Astrocyte of the spinal cord (primary cell): ENCODE measurements at regions not wholly inside any gene's neighbourhood (a gene's known extent, or its start where the extent isn't known, plus 50 kb on each side); places are given as distances from the start of the nearest gene placed in this dataset.

Experiments
- DNase-seq: peaks from one replicate; pipeline ENCODE4 v3.0.0; 2011; ENCODE audit warnings: low read depth, low spot score
- H3K4me3 ChIP-seq: 2 replicates; pipeline ENCODE4 v1.5.1; 2011; ENCODE audit warnings: low read depth, mild to moderate bottlenecking, low read length, moderate library complexity
- in situ Hi-C: cut with HindIII; loops from 2 replicates; pipeline ENCODE4 v1.10.0; 2017; ENCODE audit warnings: low sequenced_read_pairs
- TF ChIP-seq, protein P1 (sequence below): IDR thresholded peaks from 2 replicates; pipeline ENCODE4 v1.5.1; 2012; ENCODE audit warnings: low read depth, mild to moderate bottlenecking, low read length, inconsistent platforms

DNA sequence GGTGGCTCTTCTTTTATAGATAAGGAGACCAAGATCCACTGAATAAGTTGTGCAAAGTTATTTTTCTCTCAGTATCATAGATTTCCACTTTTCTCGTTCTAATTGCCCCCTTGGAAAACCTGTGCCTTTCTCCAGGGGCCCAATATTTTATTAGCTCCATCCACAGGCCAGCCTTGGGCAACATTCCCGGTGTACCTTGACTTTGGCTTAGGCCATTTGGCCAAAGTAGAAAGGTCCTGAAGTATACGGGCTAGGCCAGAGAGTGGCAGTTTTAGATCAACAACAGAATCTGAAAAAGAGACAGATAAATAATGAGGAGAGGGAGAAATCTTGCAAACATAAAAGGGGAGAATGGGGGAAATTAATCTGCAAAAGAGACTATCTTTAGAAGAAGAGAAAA lies 91.7 kb upstream of the CHMP2B start:
- in situ Hi-C loops = no loop called here
- TF ChIP-seq, protein P1, sequence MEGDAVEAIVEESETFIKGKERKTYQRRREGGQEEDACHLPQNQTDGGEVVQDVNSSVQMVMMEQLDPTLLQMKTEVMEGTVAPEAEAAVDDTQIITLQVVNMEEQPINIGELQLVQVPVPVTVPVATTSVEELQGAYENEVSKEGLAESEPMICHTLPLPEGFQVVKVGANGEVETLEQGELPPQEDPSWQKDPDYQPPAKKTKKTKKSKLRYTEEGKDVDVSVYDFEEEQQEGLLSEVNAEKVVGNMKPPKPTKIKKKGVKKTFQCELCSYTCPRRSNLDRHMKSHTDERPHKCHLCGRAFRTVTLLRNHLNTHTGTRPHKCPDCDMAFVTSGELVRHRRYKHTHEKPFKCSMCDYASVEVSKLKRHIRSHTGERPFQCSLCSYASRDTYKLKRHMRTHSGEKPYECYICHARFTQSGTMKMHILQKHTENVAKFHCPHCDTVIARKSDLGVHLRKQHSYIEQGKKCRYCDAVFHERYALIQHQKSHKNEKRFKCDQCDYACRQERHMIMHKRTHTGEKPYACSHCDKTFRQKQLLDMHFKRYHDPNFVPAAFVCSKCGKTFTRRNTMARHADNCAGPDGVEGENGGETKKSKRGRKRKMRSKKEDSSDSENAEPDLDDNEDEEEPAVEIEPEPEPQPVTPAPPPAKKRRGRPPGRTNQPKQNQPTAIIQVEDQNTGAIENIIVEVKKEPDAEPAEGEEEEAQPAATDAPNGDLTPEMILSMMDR = no peak
- no peak overlapping the region for H3K4me3 ChIP-seq
- DNase-seq = no peak

DNA sequence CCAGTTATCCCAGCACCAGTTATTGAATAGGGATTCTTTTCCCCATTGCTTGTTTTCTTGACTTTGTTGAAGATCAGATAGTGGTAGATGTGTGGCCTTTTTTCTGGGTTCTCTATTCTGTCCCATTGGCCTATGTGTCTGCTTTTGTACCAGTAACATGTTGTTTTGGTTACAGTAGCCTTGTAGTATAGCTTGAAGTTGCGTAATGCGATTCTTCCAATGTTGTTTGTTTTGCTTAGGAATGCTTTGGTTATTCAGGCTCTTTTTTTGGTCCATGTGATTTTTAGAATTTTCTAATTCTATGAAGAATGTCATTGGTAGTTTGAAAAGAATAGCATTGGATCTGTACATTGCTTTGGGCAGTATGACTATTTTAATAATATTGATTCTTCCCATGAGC lies 94.3 kb upstream of the CHMP2B start:
- in situ Hi-C loops = no loop called here
- no peak for DNase-seq
- TF ChIP-seq, protein P1 = no peak

DNA sequence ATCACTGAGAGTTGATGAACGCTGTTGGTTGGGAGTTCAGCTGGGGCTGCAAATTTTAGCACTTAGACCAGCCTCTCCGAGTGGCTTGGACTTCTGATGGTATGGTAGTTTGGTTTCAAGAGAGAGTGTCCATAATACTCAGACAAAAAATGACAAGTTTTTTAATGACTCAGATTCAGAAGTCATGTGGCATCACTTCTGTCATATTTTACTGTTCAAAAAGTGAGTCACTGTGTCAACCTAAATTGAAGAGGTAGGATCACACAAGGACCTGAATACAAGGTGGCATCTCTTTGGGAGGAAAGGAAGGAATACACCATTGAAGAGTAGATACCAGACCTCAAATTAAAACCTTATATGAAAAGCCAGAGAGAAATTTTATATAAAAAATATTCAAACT lies 99.1 kb upstream of the CHMP2B start:
- TF ChIP-seq, protein P1 = no peak
- no peak for DNase-seq
- no peak overlapping the region for H3K4me3 ChIP-seq
- in situ Hi-C loops = no loop called here

More for the DNA sequence above, 94.3 kb upstream of the CHMP2B start:
- H3K4me3 ChIP-seq = no peak overlapping the region

DNA sequence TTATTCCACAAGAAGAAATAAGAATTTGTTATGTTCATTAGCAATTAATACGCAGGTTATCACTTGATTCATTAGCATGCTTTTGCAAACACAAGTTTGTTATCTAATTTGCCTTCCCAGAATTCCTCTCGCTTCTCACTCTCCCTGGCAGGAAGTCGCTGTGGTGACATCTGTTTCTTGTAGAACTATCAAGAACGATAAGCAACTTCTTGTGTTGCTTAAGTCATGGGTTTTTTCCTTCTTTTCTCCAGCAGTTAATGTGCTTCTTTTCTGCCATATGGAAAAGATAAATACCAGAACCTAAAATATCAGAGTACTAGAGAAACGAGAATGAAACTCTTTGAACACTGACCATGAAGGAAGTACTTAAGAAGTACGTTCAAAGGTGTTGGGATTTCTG lies 99.8 kb upstream of the CHMP2B start:
- H3K4me3 ChIP-seq = no peak overlapping the region
- TF ChIP-seq, protein P1 = no peak
- no peak for DNase-seq
- in situ Hi-C loops = no loop called here

DNA sequence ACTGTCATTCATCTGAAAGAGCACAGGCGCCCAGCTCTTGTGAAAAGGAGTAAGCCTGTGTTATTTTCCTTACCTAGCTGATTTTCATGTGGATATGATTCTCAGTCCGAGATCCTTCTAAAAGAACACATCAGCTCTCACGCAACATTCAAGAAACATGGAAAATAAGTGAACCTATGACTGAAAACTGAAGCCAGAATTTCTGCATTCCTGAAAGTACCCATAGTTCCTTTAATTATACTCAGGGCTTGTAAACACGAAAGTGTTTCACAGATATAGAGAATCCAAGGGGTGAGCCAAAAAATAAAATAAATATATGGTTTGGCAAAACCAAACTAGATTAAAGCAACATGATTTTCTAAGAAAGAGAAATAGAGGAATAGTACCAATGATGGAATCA lies 100.8 kb upstream of the CHMP2B start:
- in situ Hi-C loops = no loop called here
- TF ChIP-seq, protein P1 = no peak
- no peak overlapping the region for H3K4me3 ChIP-seq
- no peak for DNase-seq

DNA sequence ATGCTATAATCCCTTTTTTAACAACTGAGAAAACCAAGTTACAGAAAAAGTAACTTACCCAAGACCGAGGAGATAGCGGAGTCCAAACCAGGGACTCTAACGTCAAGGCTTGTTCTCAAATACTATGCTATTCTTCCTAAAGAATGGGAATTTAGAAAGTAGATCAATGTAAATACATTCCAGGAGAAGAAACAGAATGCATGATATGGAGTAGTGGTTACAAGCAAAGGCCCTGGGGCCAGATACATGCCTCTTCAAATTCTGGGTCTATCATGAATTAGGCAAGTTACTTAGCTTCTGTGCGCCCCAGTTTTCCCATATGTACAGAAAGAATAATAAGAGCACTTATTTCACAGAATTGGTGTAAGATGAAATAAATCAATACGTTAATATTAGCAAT lies 102.0 kb upstream of the CHMP2B start:
- DNase-seq = no peak
- in situ Hi-C loops = no loop called here
- H3K4me3 ChIP-seq = no peak overlapping the region

More for the DNA sequence above, 102.0 kb upstream of the CHMP2B start:
- TF ChIP-seq, protein P1 = no peak
